Brain microvascular endothelial cell (primary cell): ENCODE measurements at regions not wholly inside any gene's neighbourhood (a gene's known extent, or its start where the extent isn't known, plus 50 kb on each side); places are given as distances from the start of the nearest gene placed in this dataset.

Source experiments
- DNase-seq: peaks from one replicate; pipeline ENCODE4 v3.0.0-alpha.2; 2020
- H3K27ac ChIP-seq: fragments of 250-450 bp; sonication (Bioruptor Pico); 2 replicates; pipeline ENCODE4 v1.5.1; 2020; ENCODE audit warnings: mild to moderate bottlenecking, moderate library complexity
- H3K27me3 ChIP-seq: fragments of 250-450 bp; sonication (Bioruptor Pico); replicated peaks from 2 replicates; pipeline ENCODE4 v1.5.1; 2020; ENCODE audit warnings: mild to moderate bottlenecking
- H3K36me3 ChIP-seq: fragments of 250-450 bp; sonication (Bioruptor Pico); replicated peaks from 2 replicates; pipeline ENCODE4 v1.5.1; 2020; ENCODE audit warnings: mild to moderate bottlenecking
- H3K4me3 ChIP-seq: 2 replicates; pipeline ENCODE4 v1.5.1; 2011; ENCODE audit warnings: low read depth, mild to moderate bottlenecking, control low read depth, low read length, moderate library complexity
- in situ Hi-C: cut with HindIII; loops from 2 replicates; pipeline ENCODE4 v1.10.0; 2017; ENCODE audit warnings: low sequenced_read_pairs, low pct_ligation_motif_present
- TF ChIP-seq, protein P1 (sequence below): IDR thresholded peaks from 2 replicates; pipeline ENCODE4 v1.5.1; 2011; ENCODE audit warnings: low read depth, mild to moderate bottlenecking, moderate library complexity, low read length, control low read depth, inconsistent platforms; ENCODE audit errors: missing control alignments

DNA sequence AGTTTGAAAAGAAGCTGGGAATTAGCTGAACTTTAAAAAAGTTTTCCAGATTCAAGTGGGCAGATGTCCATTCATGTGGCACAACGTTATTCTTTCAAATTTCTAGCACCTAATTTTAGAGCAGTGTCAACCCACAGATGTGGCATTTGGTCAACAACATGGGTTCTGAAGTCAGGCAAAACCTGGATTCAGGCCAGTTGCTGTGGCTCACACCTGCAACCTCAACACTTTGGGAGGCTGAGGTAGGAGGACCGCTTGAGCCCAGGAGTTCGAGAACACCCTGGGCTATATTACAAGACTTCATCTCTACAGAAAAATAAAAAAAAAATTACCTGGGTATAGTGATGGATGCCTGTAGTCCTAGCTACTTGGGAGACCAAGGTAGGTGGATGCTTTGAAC lies 380.2 kb upstream of the SALL1 start:
- Histone ChIP-seq H3K36me3 (no peaks in the 10 kb centered on the region), H3K4me3 (no peak overlapping the region), H3K27ac (no peak overlapping the region), H3K27me3 (no peaks in the 10 kb centered on the region)
- in situ Hi-C loops = no loop called here
- TF ChIP-seq, protein P1, sequence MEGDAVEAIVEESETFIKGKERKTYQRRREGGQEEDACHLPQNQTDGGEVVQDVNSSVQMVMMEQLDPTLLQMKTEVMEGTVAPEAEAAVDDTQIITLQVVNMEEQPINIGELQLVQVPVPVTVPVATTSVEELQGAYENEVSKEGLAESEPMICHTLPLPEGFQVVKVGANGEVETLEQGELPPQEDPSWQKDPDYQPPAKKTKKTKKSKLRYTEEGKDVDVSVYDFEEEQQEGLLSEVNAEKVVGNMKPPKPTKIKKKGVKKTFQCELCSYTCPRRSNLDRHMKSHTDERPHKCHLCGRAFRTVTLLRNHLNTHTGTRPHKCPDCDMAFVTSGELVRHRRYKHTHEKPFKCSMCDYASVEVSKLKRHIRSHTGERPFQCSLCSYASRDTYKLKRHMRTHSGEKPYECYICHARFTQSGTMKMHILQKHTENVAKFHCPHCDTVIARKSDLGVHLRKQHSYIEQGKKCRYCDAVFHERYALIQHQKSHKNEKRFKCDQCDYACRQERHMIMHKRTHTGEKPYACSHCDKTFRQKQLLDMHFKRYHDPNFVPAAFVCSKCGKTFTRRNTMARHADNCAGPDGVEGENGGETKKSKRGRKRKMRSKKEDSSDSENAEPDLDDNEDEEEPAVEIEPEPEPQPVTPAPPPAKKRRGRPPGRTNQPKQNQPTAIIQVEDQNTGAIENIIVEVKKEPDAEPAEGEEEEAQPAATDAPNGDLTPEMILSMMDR = no peak
- DNase-seq = no peak

DNA sequence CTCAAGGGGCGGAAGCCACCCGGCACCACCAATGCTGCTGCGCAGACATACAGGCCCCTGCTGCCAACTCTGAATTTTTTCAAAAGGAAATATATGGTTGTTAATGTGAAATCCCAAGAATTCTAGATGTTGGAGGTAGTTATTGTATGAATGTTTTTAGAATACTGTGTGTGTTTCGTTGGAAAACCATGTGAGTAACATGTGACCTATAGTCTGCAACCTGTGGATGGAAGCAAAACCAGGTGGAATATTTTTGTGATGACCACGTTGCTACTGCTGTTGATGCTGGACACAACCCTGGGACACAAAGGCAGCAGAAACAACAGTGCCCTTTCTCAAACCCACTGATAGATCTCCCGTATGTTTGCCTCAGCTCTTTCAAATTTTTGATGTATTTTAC lies 376.3 kb upstream of the SALL1 start:
- no peaks in the 10 kb centered on the region for H3K27me3 ChIP-seq
- in situ Hi-C loops = no loop called here
- H3K4me3 ChIP-seq = no peak overlapping the region
- TF ChIP-seq, protein P1 = no peak
- no peaks in the 10 kb centered on the region for H3K36me3 ChIP-seq
- no peak for DNase-seq
- no peak overlapping the region for H3K27ac ChIP-seq

DNA sequence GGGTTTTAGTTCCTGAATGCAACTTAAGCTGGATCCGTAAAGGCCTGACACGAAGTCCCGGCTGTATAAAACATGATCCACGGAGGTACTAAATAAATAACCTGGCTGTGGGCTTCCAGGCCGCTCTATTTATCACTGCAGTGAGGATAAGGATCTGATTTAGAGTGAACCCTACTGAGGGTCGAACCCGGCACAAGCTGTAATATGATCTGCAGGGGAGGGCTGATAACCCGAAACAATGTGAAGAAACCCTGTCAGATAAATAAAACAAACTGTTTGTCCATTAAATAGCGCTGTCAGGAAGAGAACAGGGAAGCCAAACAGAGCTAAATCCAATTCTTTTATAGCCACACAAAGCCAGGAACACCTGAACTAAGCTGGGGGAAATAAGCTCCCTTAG lies 375.6 kb upstream of the SALL1 start:
- TF ChIP-seq, protein P1 = no peak
- Histone ChIP-seq H3K4me3 (no peak overlapping the region), H3K27me3 (no peaks in the 10 kb centered on the region), H3K27ac (no peak overlapping the region), H3K36me3 (no peaks in the 10 kb centered on the region)
- in situ Hi-C loops = no loop called here
- no peak for DNase-seq

DNA sequence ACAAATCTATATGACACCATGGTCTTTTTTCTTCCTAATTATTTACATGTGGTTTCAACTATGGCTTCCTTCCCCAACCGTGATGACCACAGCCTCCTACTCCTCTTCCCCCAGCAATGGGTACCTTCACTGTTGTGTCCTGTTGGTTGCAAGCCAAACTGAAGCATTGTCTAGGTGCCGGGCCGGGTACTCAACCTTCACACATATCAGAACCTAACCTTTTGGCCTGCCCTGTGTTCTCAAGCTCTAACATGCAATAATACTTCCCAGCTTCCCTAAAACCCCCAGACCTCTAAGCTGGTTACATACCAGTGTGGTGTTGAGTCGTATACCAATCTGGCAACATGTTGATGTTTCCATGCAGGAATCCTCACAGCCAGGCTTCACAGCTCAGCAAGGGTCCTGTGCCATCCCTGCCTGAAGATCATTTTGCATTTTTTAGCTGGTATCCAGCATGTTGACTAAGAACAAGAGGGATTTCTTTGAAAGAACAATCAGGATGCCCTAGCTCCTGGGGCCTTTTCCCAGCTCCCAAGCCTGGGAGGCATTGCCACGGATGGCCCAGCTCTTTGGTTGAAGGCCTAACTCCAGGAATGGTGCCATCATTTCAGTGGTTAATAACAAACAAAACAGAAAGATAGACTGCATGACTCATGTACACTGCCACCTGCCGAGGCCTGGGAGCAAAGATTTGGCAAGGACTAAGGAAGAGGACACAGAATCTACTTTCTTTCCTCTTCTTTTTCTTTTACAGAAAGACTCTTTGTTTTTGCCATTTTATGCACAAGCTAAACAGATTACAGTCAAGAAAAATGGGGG lies 373.7 kb upstream of the SALL1 start:
- Histone ChIP-seq H3K27ac (no peak overlapping the region), H3K36me3 (no peaks in the 10 kb centered on the region), H3K27me3 (no peaks in the 10 kb centered on the region), H3K4me3 (no peak overlapping the region)
- in situ Hi-C loops = no loop called here
- TF ChIP-seq, protein P1 = peak; percentile 22
- DNase-seq = peak; percentile 4

DNA sequence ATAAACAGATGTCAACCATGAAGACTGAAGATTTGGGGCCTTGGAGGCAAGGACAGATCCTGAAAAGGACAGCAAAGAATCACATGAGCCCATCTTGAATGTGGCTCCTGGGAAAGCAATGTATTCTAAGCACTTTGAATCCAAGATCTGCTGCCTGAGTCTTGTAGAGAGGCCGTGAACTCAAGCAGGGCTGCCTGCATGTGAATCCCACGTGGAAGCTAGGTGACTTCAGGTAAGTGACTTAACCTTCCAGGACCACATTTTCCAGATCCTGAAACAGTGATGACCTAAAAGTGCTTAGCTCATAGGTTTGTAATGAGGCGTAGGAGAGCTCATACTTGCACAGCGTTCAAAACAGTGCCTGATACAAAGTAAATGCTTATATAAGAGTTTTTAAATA lies 373.0 kb upstream of the SALL1 start:
- in situ Hi-C loops = no loop called here
- H3K27me3 ChIP-seq = no peaks in the 10 kb centered on the region
- no peak overlapping the region for H3K4me3 ChIP-seq
- TF ChIP-seq, protein P1 = no peak
- H3K36me3 ChIP-seq = no peaks in the 10 kb centered on the region
- DNase-seq = no peak
- H3K27ac ChIP-seq = no peak overlapping the region

DNA sequence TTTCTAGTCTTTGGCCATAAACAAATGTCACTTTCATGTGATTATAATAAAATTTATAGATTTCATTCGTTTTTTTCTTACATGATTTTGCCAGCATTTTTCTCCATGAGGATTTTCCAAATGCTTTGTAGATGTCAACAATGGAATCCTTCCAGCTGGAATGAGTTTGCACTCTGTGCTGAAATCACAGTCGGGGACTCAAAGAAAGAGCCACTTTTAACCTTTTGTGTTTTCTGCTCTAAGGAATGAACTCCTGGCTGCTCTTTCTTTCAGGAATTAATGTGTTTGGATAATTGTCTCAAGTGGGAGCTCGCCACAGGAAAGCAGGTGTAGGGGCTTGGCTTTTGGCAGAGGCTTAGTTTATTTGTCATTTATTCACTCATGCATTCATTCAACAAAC lies 372.3 kb upstream of the SALL1 start:
- TF ChIP-seq, protein P1 = no peak
- Histone ChIP-seq H3K36me3 (no peaks in the 10 kb centered on the region), H3K27me3 (no peaks in the 10 kb centered on the region), H3K4me3 (no peak overlapping the region), H3K27ac (no peak overlapping the region)
- in situ Hi-C loops = no loop called here
- DNase-seq = no peak
